MCF 10A (cell line): ENCODE measurements at regions not wholly inside any gene's neighbourhood (a gene's known extent, or its start where the extent isn't known, plus 50 kb on each side); places are given as distances from the start of the nearest gene placed in this dataset.
A peak's percentile ranks its signal among the peaks of the same experiment; 100 is the strongest.

Experiments used
- BruUV-seq: library from RNA; stranded (reverse); fragments of 400-500 nt; replicated peaks from 2 replicates; lab custom pipeline; 2021; lab: Mats Ljungman, UMichigan
- CTCF ChIA-PET: fragments of 300-600 bp; sonication (Branson Sonifier 250); formaldehyde crosslinking; extraction: SDS; loops from one replicate; lab custom pipeline; 2021; ENCODE audit warnings: antibody characterized with exemption, inconsistent platforms; lab: Yijun Ruan, JAX
- POLR2A ChIA-PET: fragments of 300-600, 350-650 bp; sonication (Branson Sonifier 250); formaldehyde crosslinking; extraction: SDS; loops from one replicate; lab custom pipeline; 2020; ENCODE audit warnings: antibody characterized with exemption, inconsistent platforms; lab: Yijun Ruan, JAX
- DNase-seq: peaks from one replicate; pipeline ENCODE4 v3.0.0-alpha.2; 2018; ENCODE audit not compliant: unreplicated experiment
- H3K27ac Mint-ChIP-seq: one replicate; pipeline ENCODE4 v1.8.0; 2022; ENCODE audit warnings: mild to moderate bottlenecking, low read depth, mixed read lengths; ENCODE audit not compliant: unreplicated experiment
- H3K27me3 Mint-ChIP-seq: one replicate; pipeline ENCODE4 v1.8.0; 2022; ENCODE audit warnings: mixed read lengths; ENCODE audit not compliant: insufficient read depth, unreplicated experiment
- H3K36me3 Mint-ChIP-seq: one replicate; pipeline ENCODE4 v1.8.0; 2022; ENCODE audit warnings: mild to moderate bottlenecking, moderate library complexity, mixed read lengths; ENCODE audit not compliant: insufficient read depth, unreplicated experiment
- H3K4me1 Mint-ChIP-seq: one replicate; pipeline ENCODE4 v1.8.0; 2022; ENCODE audit warnings: mixed read lengths; ENCODE audit not compliant: insufficient read depth, unreplicated experiment
- H3K4me3 Mint-ChIP-seq: one replicate; pipeline ENCODE4 v1.8.0; 2022; ENCODE audit warnings: mild to moderate bottlenecking, moderate library complexity, mixed read lengths; ENCODE audit not compliant: unreplicated experiment
- H3K9me3 Mint-ChIP-seq: one replicate; pipeline ENCODE4 v1.8.0; 2022; ENCODE audit warnings: mixed read lengths; ENCODE audit not compliant: unreplicated experiment
- CTCF ChIP-seq: fragments of 200-600 bp; IDR thresholded peaks from one replicate; pipeline ENCODE4 v1.8.0; 2022; ENCODE audit warnings: antibody characterized with exemption, mild to moderate bottlenecking; ENCODE audit not compliant: unreplicated experiment
- intact Hi-C: fragments of 100-400 bp; cut with micrococcal nuclease; formaldehyde crosslinking; loops from 2 replicates; pipeline ENCODE4 v1.14.1; 2022

GRCh38 chrX:39117101-39117500, 315.8 kb downstream of the MID1IP1 start:
- Mint-ChIP-seq H3K36me3 (no peaks in the 10 kb centered on the region), H3K27ac (no peak overlapping the region), H3K4me1 (peaks cover 7% of the 10 kb centered on the region), H3K27me3 (peaks cover 52% of the 10 kb centered on the region), H3K4me3 (no peak overlapping the region), H3K9me3 (peaks cover 2% of the 10 kb centered on the region)
- ChIA-PET CTCF (no interaction called here), POLR2A (no interaction called here)
- BruUV-seq, result no TSS peak
- no peak for DNase-seq
- intact Hi-C loops, result no loop called here
- TF ChIP-seq CTCF, result no peak

- ChIA-PET CTCF (no interaction called here), POLR2A (no interaction called here)
- BruUV-seq, result no TSS peak
- Mint-ChIP-seq H3K27me3 (peaks cover 65% of the 10 kb centered on the region), H3K4me1 (no peaks in the 10 kb centered on the region), H3K36me3 (no peaks in the 10 kb centered on the region), H3K4me3 (no peak overlapping the region), H3K27ac (no peak overlapping the region), H3K9me3 (no peaks in the 10 kb centered on the region)
- no peak for DNase-seq
- intact Hi-C loops, result no loop called here
- TF ChIP-seq CTCF, result no peak
Observed at GRCh38 chrX:39121903-39122302, 320.6 kb downstream of the MID1IP1 start.

GRCh38 chrX:39125834-39126233, 324.6 kb downstream of the MID1IP1 start:
- Mint-ChIP-seq H3K36me3 (no peaks in the 10 kb centered on the region), H3K27me3 (peaks cover 35% of the 10 kb centered on the region), H3K4me3 (no peak overlapping the region), H3K4me1 (no peaks in the 10 kb centered on the region), H3K27ac (no peak overlapping the region), H3K9me3 (no peaks in the 10 kb centered on the region)
- intact Hi-C loops, result no loop called here
- BruUV-seq, result no TSS peak
- DNase-seq, result no peak
- CTCF ChIA-PET, result no interaction called here
- POLR2A ChIA-PET, result no interaction called here
- TF ChIP-seq CTCF, result no peak

GRCh38 chrX:39133971-39134370, 332.7 kb downstream of the MID1IP1 start:
- intact Hi-C loops, result no loop called here
- CTCF ChIA-PET, result interaction anchor here (0.5 to 1.0 kb wide), 3 partner anchors 15 to 939 kb away, joined by 3 to 4 read pairs (median 3); no protein-coding TSS in a partner anchor
- DNase-seq, result peak; percentile 6
- no peaks in the 10 kb centered on the region for H3K9me3 Mint-ChIP-seq
- no peak for TF ChIP-seq CTCF
- POLR2A ChIA-PET, result no interaction called here
- no peak overlapping the region for H3K27ac Mint-ChIP-seq
- BruUV-seq, result no TSS peak
- H3K36me3 Mint-ChIP-seq, result no peaks in the 10 kb centered on the region
- no peaks in the 10 kb centered on the region for H3K4me1 Mint-ChIP-seq
- H3K27me3 Mint-ChIP-seq, result no peaks in the 10 kb centered on the region
- no peak overlapping the region for H3K4me3 Mint-ChIP-seq
